Keratinocyte (primary cell): ENCODE measurements at regions not wholly inside any gene's neighbourhood (a gene's known extent, or its start where the extent isn't known, plus 50 kb on each side); places are given as distances from the start of the nearest gene placed in this dataset.

ENCODE experiments used
- CTCF ChIP-seq, 3 experiments: IDR thresholded peaks in 1 of 3; conservative IDR thresholded peaks in 1 of 3; optimal IDR thresholded peaks in 1 of 3; 2 replicates in 2 of 3; 3 replicates in 1 of 3; pipeline versions ENCODE3 to v1.5.1; 2011; ENCODE audit warnings: low read length in 3 of 3, mild to moderate bottlenecking in 3 of 3, moderate library complexity in 2 of 3, control low read depth in 1 of 3, inconsistent platforms in 1 of 3; ENCODE audit not compliant: insufficient read depth in 2 of 3; ENCODE audit errors: extremely low read depth in 1 of 3
- EZH2 ChIP-seq: IDR thresholded peaks from one replicate; pipeline ENCODE4 v1.6.1; 2012; ENCODE audit warnings: inconsistent platforms, mild to moderate bottlenecking, low read length, moderate library complexity

- no peak for TF ChIP-seq CTCF (optimal IDR thresholded peaks at IDR 0.05 in 1 of 3, IDR thresholded peaks at IDR 0.05 in 1 of 3, conservative IDR thresholded peaks at IDR 0.05 in 1 of 3; ENCODE audit: extremely low read depth in 1 of 3, insufficient read depth in 2 of 3, low read length in 3 of 3)
- TF ChIP-seq EZH2, result no peak
Observed at GRCh38 chrX:113514906-113515305, 674.3 kb upstream of the AMOT start.
